ENCODE measurements at regions not wholly inside any gene's neighbourhood (a gene's known extent, or its start where the extent isn't known, plus 50 kb on each side); places are given as distances from the start of the nearest gene placed in this dataset.

- TF ChIP-seq CREB5 (CRISPR knock-in tag; IDR thresholded peaks at IDR 0.05; ENCODE audit: low read depth) (no peak), ZFP3 (CRISPR knock-in tag; IDR thresholded peaks at IDR 0.05) (no peak), POU6F1 (CRISPR knock-in tag; IDR thresholded peaks at IDR 0.05; ENCODE audit: borderline replicate concordance, low read depth) (no peak), RARB (CRISPR knock-in tag; IDR thresholded peaks at IDR 0.05) (no peak), ZNF70 (CRISPR knock-in tag; IDR thresholded peaks at IDR 0.05) (no peak), TCF4 (CRISPR knock-in tag; IDR thresholded peaks at IDR 0.05; ENCODE audit: borderline replicate concordance) (no peak), ZFP30 (CRISPR knock-in tag; IDR thresholded peaks at IDR 0.05) (no peak), PPARA (CRISPR knock-in tag; IDR thresholded peaks at IDR 0.05; ENCODE audit: borderline replicate concordance) (no peak)
- no peak for ATAC-seq
Measured at GRCh38 chr10:55897490-55897921, 463.6 kb downstream of the ZWINT start.

GRCh38 chr10:55892276-55892675 is 468.8 kb downstream of the ZWINT start:
- no peak for ATAC-seq
- no peak for TF ChIP-seq SNAI2 (CRISPR knock-in tag; IDR thresholded peaks at IDR 0.05)
- TF ChIP-seq ARNTL (CRISPR knock-in tag; IDR thresholded peaks at IDR 0.05; ENCODE audit: borderline replicate concordance, low read depth), result no peak
- TF ChIP-seq ZFP30 (CRISPR knock-in tag; IDR thresholded peaks at IDR 0.05), result no peak
- no peak for TF ChIP-seq GLIS3 (CRISPR knock-in tag; IDR thresholded peaks at IDR 0.05)
- no peak for TF ChIP-seq ISL1 (CRISPR knock-in tag; IDR thresholded peaks at IDR 0.05)
- TF ChIP-seq ESRRG (CRISPR knock-in tag; IDR thresholded peaks at IDR 0.05), result no peak
- TF ChIP-seq ZC3H10 (CRISPR knock-in tag; IDR thresholded peaks at IDR 0.05), result no peak

- no peak for TF ChIP-seq GLIS3 (CRISPR knock-in tag; IDR thresholded peaks at IDR 0.05)
- TF ChIP-seq ARNTL (CRISPR knock-in tag; IDR thresholded peaks at IDR 0.05; ENCODE audit: borderline replicate concordance, low read depth), result no peak
- TF ChIP-seq SNAI2 (CRISPR knock-in tag; IDR thresholded peaks at IDR 0.05), result no peak
- no peak for TF ChIP-seq ZFP30 (CRISPR knock-in tag; IDR thresholded peaks at IDR 0.05)
- no peak for TF ChIP-seq RARB (CRISPR knock-in tag; IDR thresholded peaks at IDR 0.05)
- TF ChIP-seq OSR1 (CRISPR knock-in tag; IDR thresholded peaks at IDR 0.05), result no peak
- TF ChIP-seq PPARA (CRISPR knock-in tag; IDR thresholded peaks at IDR 0.05; ENCODE audit: borderline replicate concordance), result no peak
- TF ChIP-seq ZC3H10 (CRISPR knock-in tag; IDR thresholded peaks at IDR 0.05), result no peak
- no peak for TF ChIP-seq ESRRG (CRISPR knock-in tag; IDR thresholded peaks at IDR 0.05)
- no peak for ATAC-seq
Measured at GRCh38 chr10:55881588-55881987, 479.5 kb downstream of the ZWINT start.

GRCh38 chr10:55873485-55873884 is 487.6 kb downstream of the ZWINT start:
- no peak for ATAC-seq
- TF ChIP-seq ZFP30 (CRISPR knock-in tag; IDR thresholded peaks at IDR 0.05), result no peak
- TF ChIP-seq ZNF70 (CRISPR knock-in tag; IDR thresholded peaks at IDR 0.05), result no peak
- no peak for TF ChIP-seq TOX (CRISPR knock-in tag; IDR thresholded peaks at IDR 0.05; ENCODE audit: borderline replicate concordance)
- no peak for TF ChIP-seq TSHZ2 (CRISPR knock-in tag; IDR thresholded peaks at IDR 0.05)
- no peak for TF ChIP-seq ZNF8 (CRISPR knock-in tag; IDR thresholded peaks at IDR 0.05)
- TF ChIP-seq BACH2 (CRISPR knock-in tag; IDR thresholded peaks at IDR 0.05; ENCODE audit: borderline replicate concordance), result no peak
- TF ChIP-seq ZC3H10 (CRISPR knock-in tag; IDR thresholded peaks at IDR 0.05), result no peak
- TF ChIP-seq CREB5 (CRISPR knock-in tag; IDR thresholded peaks at IDR 0.05; ENCODE audit: low read depth), result no peak
- no peak for TF ChIP-seq ZNF565 (CRISPR knock-in tag; conservative IDR thresholded peaks at IDR 0.05; ENCODE audit: low read depth)
- TF ChIP-seq CSDC2 (CRISPR knock-in tag; IDR thresholded peaks at IDR 0.05), result no peak
- TF ChIP-seq ARNTL (CRISPR knock-in tag; IDR thresholded peaks at IDR 0.05; ENCODE audit: borderline replicate concordance, low read depth), result no peak
- no peak for TF ChIP-seq TCF4 (CRISPR knock-in tag; IDR thresholded peaks at IDR 0.05; ENCODE audit: borderline replicate concordance)
- no peak for TF ChIP-seq RARB (CRISPR knock-in tag; IDR thresholded peaks at IDR 0.05)
- no peak for TF ChIP-seq POU6F1 (CRISPR knock-in tag; IDR thresholded peaks at IDR 0.05; ENCODE audit: borderline replicate concordance, low read depth)
- no peak for TF ChIP-seq OSR1 (CRISPR knock-in tag; IDR thresholded peaks at IDR 0.05)
- TF ChIP-seq CSRNP3 (CRISPR knock-in tag; IDR thresholded peaks at IDR 0.05), result no peak
- TF ChIP-seq, protein P1, sequence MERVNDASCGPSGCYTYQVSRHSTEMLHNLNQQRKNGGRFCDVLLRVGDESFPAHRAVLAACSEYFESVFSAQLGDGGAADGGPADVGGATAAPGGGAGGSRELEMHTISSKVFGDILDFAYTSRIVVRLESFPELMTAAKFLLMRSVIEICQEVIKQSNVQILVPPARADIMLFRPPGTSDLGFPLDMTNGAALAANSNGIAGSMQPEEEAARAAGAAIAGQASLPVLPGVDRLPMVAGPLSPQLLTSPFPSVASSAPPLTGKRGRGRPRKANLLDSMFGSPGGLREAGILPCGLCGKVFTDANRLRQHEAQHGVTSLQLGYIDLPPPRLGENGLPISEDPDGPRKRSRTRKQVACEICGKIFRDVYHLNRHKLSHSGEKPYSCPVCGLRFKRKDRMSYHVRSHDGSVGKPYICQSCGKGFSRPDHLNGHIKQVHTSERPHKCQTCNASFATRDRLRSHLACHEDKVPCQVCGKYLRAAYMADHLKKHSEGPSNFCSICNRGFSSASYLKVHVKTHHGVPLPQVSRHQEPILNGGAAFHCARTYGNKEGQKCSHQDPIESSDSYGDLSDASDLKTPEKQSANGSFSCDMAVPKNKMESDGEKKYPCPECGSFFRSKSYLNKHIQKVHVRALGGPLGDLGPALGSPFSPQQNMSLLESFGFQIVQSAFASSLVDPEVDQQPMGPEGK (CRISPR knock-in tag; IDR thresholded peaks at IDR 0.05; ENCODE audit: borderline replicate concordance), result no peak
